ENCODE measurements at regions not wholly inside any gene's neighbourhood (a gene's known extent, or its start where the extent isn't known, plus 50 kb on each side); places are given as distances from the start of the nearest gene placed in this dataset.
"Not testable (repeated sequence)": the region's sequence is repeated elsewhere in the genome, so short reads cannot be mapped to it uniquely, and the experiment has no call there.

GRCh38 chr11:127965939-127966668 lies 621.3 kb downstream of the ETS1 start:
- Histone ChIP-seq H3K27me3 (ENCODE audit: insufficient read depth, insufficient read length) (no peaks in the 10 kb centered on the region), H3K9me3 (ENCODE audit: insufficient read depth, low read length) (no peaks in the 10 kb centered on the region), H3K9ac (ENCODE audit: insufficient read length, low read depth) (no peak overlapping the region)

GRCh38 chr11:127962416-127962815 lies 624.9 kb downstream of the ETS1 start:
- no peak for TF ChIP-seq YY1 (IDR thresholded peaks at IDR 0.05; ENCODE audit: insufficient read depth, insufficient read length)
- no peak for TF ChIP-seq ZNF274 (IDR thresholded peaks at IDR 0.05; ENCODE audit: low read depth, low read length)
- no peak for TF ChIP-seq SUZ12 (IDR thresholded peaks at IDR 0.05; ENCODE audit: extremely low read depth, insufficient read depth, insufficient read length)
- Histone ChIP-seq H3K4me1 (ENCODE audit: insufficient read depth, insufficient read length) (no peaks in the 10 kb centered on the region), H3K36me3 (ENCODE audit: insufficient read depth, insufficient read length, low read length) (no peaks in the 10 kb centered on the region), H3K9ac (ENCODE audit: insufficient read length, low read depth) (no peak overlapping the region), H3K4me3 (ENCODE audit: insufficient read length, low read depth) (no peak overlapping the region), H3K9me3 (ENCODE audit: insufficient read depth, low read length) (no peaks in the 10 kb centered on the region), H3K27me3 (ENCODE audit: insufficient read depth, insufficient read length) (no peaks in the 10 kb centered on the region)
- DNase-seq (ENCODE audit: low read depth, low spot score) = no peak

More at GRCh38 chr11:127965939-127966668, 621.3 kb downstream of the ETS1 start:
- Histone ChIP-seq H3K4me3 (ENCODE audit: insufficient read length, low read depth) (no peak overlapping the region), H3K4me1 (ENCODE audit: insufficient read depth, insufficient read length) (no peaks in the 10 kb centered on the region), H3K36me3 (ENCODE audit: insufficient read depth, insufficient read length, low read length) (no peaks in the 10 kb centered on the region)
- DNase-seq (ENCODE audit: low read depth, low spot score) = no peak
- TF ChIP-seq ZNF274 (IDR thresholded peaks at IDR 0.05; ENCODE audit: low read depth, low read length) (no peak), SUZ12 (IDR thresholded peaks at IDR 0.05; ENCODE audit: extremely low read depth, insufficient read depth, insufficient read length) (no peak), YY1 (IDR thresholded peaks at IDR 0.05; ENCODE audit: insufficient read depth, insufficient read length) (no peak)

- no peak overlapping the region for H3K4me3 ChIP-seq (ENCODE audit: insufficient read length, low read depth)
- DNase-seq (ENCODE audit: low read depth, low spot score) = no peak
- no peak overlapping the region for H3K9ac ChIP-seq (ENCODE audit: insufficient read length, low read depth)
- no peaks in the 10 kb centered on the region for H3K9me3 ChIP-seq (ENCODE audit: insufficient read depth, low read length)
- H3K27me3 ChIP-seq (ENCODE audit: insufficient read depth, insufficient read length) = no peaks in the 10 kb centered on the region
- no peaks in the 10 kb centered on the region for H3K36me3 ChIP-seq (ENCODE audit: insufficient read depth, insufficient read length, low read length)
- no peaks in the 10 kb centered on the region for H3K4me1 ChIP-seq (ENCODE audit: insufficient read depth, insufficient read length)
- no peak for TF ChIP-seq SUZ12 (IDR thresholded peaks at IDR 0.05; ENCODE audit: extremely low read depth, insufficient read depth, insufficient read length)
- TF ChIP-seq YY1 (IDR thresholded peaks at IDR 0.05; ENCODE audit: insufficient read depth, insufficient read length) = no peak
- TF ChIP-seq ZNF274 (IDR thresholded peaks at IDR 0.05; ENCODE audit: low read depth, low read length) = no peak
Observed at GRCh38 chr11:127950162-127950561, 637.2 kb downstream of the ETS1 start.

GRCh38 chr11:127943763-127944162 lies 643.6 kb downstream of the ETS1 start:
- no peak overlapping the region for H3K9ac ChIP-seq (ENCODE audit: insufficient read length, low read depth)
- TF ChIP-seq ZNF274 (IDR thresholded peaks at IDR 0.05; ENCODE audit: low read depth, low read length) (no peak), YY1 (IDR thresholded peaks at IDR 0.05; ENCODE audit: insufficient read depth, insufficient read length) (no peak), SUZ12 (IDR thresholded peaks at IDR 0.05; ENCODE audit: extremely low read depth, insufficient read depth, insufficient read length) (no peak)
- H3K4me3 ChIP-seq (ENCODE audit: insufficient read length, low read depth) = no peak overlapping the region
- H3K27me3 ChIP-seq (ENCODE audit: insufficient read depth, insufficient read length) = no peaks in the 10 kb centered on the region
- no peak for DNase-seq (ENCODE audit: low read depth, low spot score)
- H3K4me1 ChIP-seq (ENCODE audit: insufficient read depth, insufficient read length) = no peaks in the 10 kb centered on the region
- no peaks in the 10 kb centered on the region for H3K36me3 ChIP-seq (ENCODE audit: insufficient read depth, insufficient read length, low read length)
- H3K9me3 ChIP-seq (ENCODE audit: insufficient read depth, low read length) = no peaks in the 10 kb centered on the region

GRCh38 chr11:127943152-127943551 lies 644.2 kb downstream of the ETS1 start:
- Histone ChIP-seq H3K27me3 (ENCODE audit: insufficient read depth, insufficient read length) (no peaks in the 10 kb centered on the region), H3K9ac (ENCODE audit: insufficient read length, low read depth) (no peak overlapping the region), H3K9me3 (ENCODE audit: insufficient read depth, low read length) (no peaks in the 10 kb centered on the region), H3K4me3 (ENCODE audit: insufficient read length, low read depth) (no peak overlapping the region), H3K4me1 (ENCODE audit: insufficient read depth, insufficient read length) (no peaks in the 10 kb centered on the region), H3K36me3 (ENCODE audit: insufficient read depth, insufficient read length, low read length) (no peaks in the 10 kb centered on the region)
- TF ChIP-seq ZNF274 (IDR thresholded peaks at IDR 0.05; ENCODE audit: low read depth, low read length) = no peak
- no peak for TF ChIP-seq YY1 (IDR thresholded peaks at IDR 0.05; ENCODE audit: insufficient read depth, insufficient read length)
- no peak for TF ChIP-seq SUZ12 (IDR thresholded peaks at IDR 0.05; ENCODE audit: extremely low read depth, insufficient read depth, insufficient read length)
- no peak for DNase-seq (ENCODE audit: low read depth, low spot score)

GRCh38 chr11:127941554-127941953 lies 645.8 kb downstream of the ETS1 start:
- not testable (repeated sequence) for H3K36me3 ChIP-seq (ENCODE audit: insufficient read depth, insufficient read length, low read length); H3K4me1 ChIP-seq (ENCODE audit: insufficient read depth, insufficient read length); H3K27me3 ChIP-seq (ENCODE audit: insufficient read depth, insufficient read length); H3K9ac ChIP-seq (ENCODE audit: insufficient read length, low read depth); H3K9me3 ChIP-seq (ENCODE audit: insufficient read depth, low read length); DNase-seq (ENCODE audit: low read depth, low spot score); H3K4me3 ChIP-seq (ENCODE audit: insufficient read length, low read depth)

GRCh38 chr11:127939000-127939399 lies 648.4 kb downstream of the ETS1 start:
- no peak overlapping the region for H3K9ac ChIP-seq (ENCODE audit: insufficient read length, low read depth)
- H3K4me3 ChIP-seq (ENCODE audit: insufficient read length, low read depth) = no peak overlapping the region
- DNase-seq (ENCODE audit: low read depth, low spot score) = no peak
- H3K36me3 ChIP-seq (ENCODE audit: insufficient read depth, insufficient read length, low read length) = no peaks in the 10 kb centered on the region
- H3K27me3 ChIP-seq (ENCODE audit: insufficient read depth, insufficient read length) = no peaks in the 10 kb centered on the region
- H3K4me1 ChIP-seq (ENCODE audit: insufficient read depth, insufficient read length) = no peaks in the 10 kb centered on the region
- no peak for TF ChIP-seq SUZ12 (IDR thresholded peaks at IDR 0.05; ENCODE audit: extremely low read depth, insufficient read depth, insufficient read length)
- no peak for TF ChIP-seq ZNF274 (IDR thresholded peaks at IDR 0.05; ENCODE audit: low read depth, low read length)
- no peak for TF ChIP-seq YY1 (IDR thresholded peaks at IDR 0.05; ENCODE audit: insufficient read depth, insufficient read length)
- H3K9me3 ChIP-seq (ENCODE audit: insufficient read depth, low read length) = no peaks in the 10 kb centered on the region
